SK-N-SH (cell line): ENCODE measurements at regions not wholly inside any gene's neighbourhood (a gene's known extent, or its start where the extent isn't known, plus 50 kb on each side); places are given as distances from the start of the nearest gene placed in this dataset.

Source experiments
- CTCF ChIP-seq: fragments of 200-600 bp; sonication (generic); IDR thresholded peaks from 2 replicates; pipeline ENCODE4 v1.6.1; 2017; ENCODE audit warnings: antibody characterized with exemption, mild to moderate bottlenecking, moderate library complexity
- FOXJ3 ChIP-seq: sonication (generic); formaldehyde crosslinking; IDR thresholded peaks from 2 replicates; pipeline ENCODE4 v1.5.1; 2020; ENCODE audit warnings: mild to moderate bottlenecking, missing genetic modification reagents
- GATA2 ChIP-seq: sonication (generic); formaldehyde crosslinking; IDR thresholded peaks from 2 replicates; pipeline ENCODE4 v1.5.0; 2020; ENCODE audit warnings: mild to moderate bottlenecking, missing genetic modification reagents
- NFIC ChIP-seq: IDR thresholded peaks from 2 replicates; pipeline ENCODE4 v1.4.0; 2012; ENCODE audit warnings: borderline replicate concordance
- POLR2AphosphoS5 ChIP-seq: IDR thresholded peaks from 2 replicates; pipeline ENCODE4 v1.6.1; 2012; ENCODE audit warnings: low read depth, low read length
- RCOR1 ChIP-seq: fragments of 150-350 bp; IDR thresholded peaks from 2 replicates; pipeline ENCODE4 v1.6.1; 2017; ENCODE audit warnings: antibody characterized with exemption, low read length
- REST ChIP-seq: IDR thresholded peaks from 2 replicates; pipeline ENCODE4 v1.6.1; 2012; ENCODE audit warnings: mild to moderate bottlenecking, low read depth, low read length, moderate library complexity
- TAF1 ChIP-seq: IDR thresholded peaks from 2 replicates; pipeline ENCODE4 v1.6.1; 2012; ENCODE audit warnings: low read depth, mild to moderate bottlenecking, low read length, moderate library complexity, borderline replicate concordance
- TCF12 ChIP-seq: IDR thresholded peaks from 2 replicates; pipeline ENCODE4 v1.4.0; 2012
- TEAD4 ChIP-seq: IDR thresholded peaks from 2 replicates; pipeline ENCODE4 v1.4.0; 2012; ENCODE audit warnings: mild to moderate bottlenecking, borderline replicate concordance; ENCODE audit not compliant: insufficient read depth

GRCh38 chr1:87652176-87652575, 323.5 kb downstream of the LMO4 start:
- TF ChIP-seq POLR2AphosphoS5 = no peak
- TF ChIP-seq CTCF = no peak
- no peak for TF ChIP-seq GATA2 (CRISPR knock-in tag)
- TF ChIP-seq FOXJ3 (CRISPR knock-in tag) = no peak
- TF ChIP-seq TEAD4 = no peak
- no peak for TF ChIP-seq NFIC
- TF ChIP-seq TAF1 = no peak
- TF ChIP-seq RCOR1 = no peak
- no peak for TF ChIP-seq TCF12
- TF ChIP-seq REST = no peak
